ENCODE measurements at regions not wholly inside any gene's neighbourhood (a gene's known extent, or its start where the extent isn't known, plus 50 kb on each side); places are given as distances from the start of the nearest gene placed in this dataset.
"Not testable (repeated sequence)": the region's sequence is repeated elsewhere in the genome, so short reads cannot be mapped to it uniquely, and the experiment has no call there.

DNA sequence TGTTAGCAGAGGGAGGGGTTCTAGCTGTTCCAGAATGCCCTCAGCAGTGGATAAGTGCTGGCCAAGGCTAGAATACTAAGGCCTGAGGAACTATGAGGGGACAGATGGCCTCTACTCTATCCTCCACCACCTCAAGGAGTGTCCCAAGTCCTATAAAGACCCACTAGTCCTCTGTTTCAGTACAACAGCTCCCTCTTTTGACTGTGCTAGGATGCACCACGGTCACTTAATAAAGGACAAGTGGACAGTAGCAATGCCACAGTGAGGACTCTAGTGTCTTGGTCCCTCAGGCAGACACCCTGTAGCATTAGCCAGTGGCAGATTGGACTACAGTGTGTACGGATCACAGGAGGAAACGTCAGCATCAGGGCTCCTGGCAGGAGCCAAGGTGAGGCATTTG lies 171.8 kb upstream of the PROK2 start:
- DNase-seq (ENCODE audit: low read depth), result no peak

GRCh38 chr3:71956069-71956340 lies 171.1 kb upstream of the PROK2 start:
- DNase-seq (ENCODE audit: low read depth), result no peak

- DNase-seq (ENCODE audit: low read depth), result no peak
Measured at GRCh38 chr3:71955240-71956068, 170.5 kb upstream of the PROK2 start.

- no peak for DNase-seq (ENCODE audit: low read depth)
Measured at GRCh38 chr3:71951842-71952241, 166.9 kb upstream of the PROK2 start.

- no peak for DNase-seq (ENCODE audit: low read depth)
Measured at GRCh38 chr3:71951361-71951760, 166.4 kb upstream of the PROK2 start.

DNA sequence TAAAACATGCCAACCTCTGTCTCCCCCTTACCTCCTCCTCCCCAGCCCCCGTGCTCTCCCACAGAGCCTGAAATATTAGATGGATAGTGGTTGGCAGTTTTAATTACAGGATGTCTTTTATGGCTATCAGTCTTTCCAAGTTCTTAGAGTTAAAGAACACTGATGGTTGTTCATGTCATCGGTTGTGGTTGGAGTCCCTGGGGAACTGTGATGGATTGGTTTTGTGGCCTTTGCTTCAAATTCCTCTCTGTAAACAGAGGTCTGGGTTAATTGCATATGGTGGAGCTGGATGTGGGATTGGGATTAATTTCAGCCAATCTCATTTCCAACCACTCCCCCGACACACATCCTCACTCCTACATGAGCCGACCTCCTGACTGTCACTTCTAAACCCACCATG lies 164.5 kb upstream of the PROK2 start:
- DNase-seq (ENCODE audit: low read depth), result no peak

DNA sequence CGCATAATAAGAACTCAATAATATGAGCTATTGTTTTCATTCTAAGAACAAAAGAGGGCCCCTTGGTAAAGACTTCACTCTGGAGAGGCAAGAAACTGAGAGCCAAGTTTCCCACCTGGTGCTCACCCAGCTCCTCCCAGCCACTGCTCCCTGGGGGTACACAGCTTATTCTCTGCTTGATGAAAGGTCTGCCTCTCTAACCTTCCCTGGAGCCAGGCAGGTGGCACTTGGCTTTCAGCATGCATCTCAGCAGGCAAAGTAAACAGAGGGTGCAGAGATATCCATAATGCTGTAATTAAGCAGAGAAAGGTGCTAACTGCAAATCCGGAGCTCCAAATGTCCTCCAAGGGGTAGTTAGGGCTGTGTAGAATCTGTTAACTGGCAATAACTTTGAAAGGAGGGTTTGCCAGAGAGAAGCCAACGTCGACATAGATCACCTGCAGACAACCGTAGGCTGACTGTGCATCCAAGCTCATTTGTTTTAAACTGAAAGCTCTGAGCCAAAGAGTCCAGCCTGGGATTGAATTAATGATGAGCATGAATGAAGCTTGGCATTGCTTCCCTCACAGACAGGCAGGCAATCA lies 159.6 kb upstream of the PROK2 start:
- no peak for DNase-seq (ENCODE audit: low read depth)

- no peak for DNase-seq (ENCODE audit: low read depth)
Measured at GRCh38 chr3:71942432-71943187, 157.7 kb upstream of the PROK2 start.

DNA sequence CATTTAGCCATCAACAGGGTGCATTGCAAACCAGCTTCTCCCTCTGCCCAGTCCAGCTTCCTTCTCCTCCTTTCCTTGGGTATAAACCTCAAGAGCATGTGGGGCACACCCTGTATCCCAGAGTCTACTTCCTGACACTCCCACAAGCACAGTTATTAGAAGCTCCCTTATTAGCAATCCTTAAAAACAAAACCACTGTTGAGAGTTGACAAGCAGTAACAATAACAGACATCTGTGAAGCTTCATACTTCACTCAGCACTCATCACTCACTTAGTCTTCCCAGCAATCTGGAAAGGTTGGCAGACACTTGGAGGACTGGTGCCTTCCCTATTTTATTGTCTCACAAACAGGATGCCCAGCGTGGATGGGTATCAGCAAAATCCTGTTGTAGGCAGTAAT lies 155.5 kb upstream of the PROK2 start:
- DNase-seq (ENCODE audit: low read depth), result no peak

- not testable (repeated sequence) for DNase-seq (ENCODE audit: low read depth)
Measured at GRCh38 chr3:71938081-71938480, 153.1 kb upstream of the PROK2 start.

DNA sequence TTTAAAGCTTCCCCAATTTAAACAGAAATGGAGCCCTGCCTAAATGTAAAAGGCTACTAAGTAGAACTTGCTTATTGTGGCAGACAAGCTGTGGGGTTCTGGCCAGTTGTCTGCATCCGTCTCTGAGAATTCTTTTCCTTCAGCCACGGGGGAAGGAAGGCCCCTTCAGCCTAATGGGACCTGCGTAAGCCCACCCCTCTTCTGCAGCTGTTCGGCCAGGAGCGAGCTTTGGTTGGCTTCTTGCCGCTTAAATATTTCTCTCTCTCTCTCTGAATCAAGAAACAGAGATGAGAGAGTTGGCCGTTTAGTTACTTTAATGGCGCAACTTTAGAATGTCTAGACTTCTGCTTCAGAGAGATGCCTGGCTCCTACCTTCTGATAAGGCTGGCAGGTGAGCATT lies 151.7 kb upstream of the PROK2 start:
- no peak for DNase-seq (ENCODE audit: low read depth)

DNA sequence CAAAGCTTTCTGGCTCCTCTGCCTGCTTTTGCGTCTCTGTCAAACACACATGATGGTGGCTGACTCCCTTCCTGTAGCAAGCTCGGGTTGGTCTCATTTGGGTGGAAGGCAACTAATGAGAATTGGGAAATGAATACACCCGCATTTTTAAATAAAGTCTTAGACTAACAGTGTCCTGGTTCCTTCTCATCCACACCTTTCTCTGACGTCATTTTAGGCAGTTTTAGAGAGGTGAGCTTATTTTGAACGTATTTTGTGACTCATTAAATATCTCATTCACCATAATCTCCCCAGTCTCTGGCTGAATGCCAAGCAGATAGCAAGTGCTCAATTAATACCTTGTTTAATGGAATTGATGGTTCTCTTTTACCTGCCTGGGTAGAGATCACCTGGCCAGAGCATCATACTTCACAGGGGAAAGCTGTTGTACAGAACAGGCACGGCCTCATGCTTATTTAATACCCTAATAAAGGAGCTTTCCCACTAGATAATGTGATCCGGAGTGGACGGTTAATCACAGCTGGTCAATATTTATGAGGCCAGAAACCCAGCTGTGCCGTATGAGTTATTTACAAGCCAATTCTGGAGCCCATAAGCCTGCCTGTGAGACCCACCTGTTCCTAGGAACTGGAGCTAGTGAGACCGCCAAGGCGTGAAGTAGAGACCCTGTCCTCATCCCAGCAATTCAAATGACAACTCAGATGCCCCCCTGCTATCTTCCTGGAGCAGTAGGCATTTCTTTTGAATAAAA lies 149.7 kb upstream of the PROK2 start:
- no peak for DNase-seq (ENCODE audit: low read depth)

DNA sequence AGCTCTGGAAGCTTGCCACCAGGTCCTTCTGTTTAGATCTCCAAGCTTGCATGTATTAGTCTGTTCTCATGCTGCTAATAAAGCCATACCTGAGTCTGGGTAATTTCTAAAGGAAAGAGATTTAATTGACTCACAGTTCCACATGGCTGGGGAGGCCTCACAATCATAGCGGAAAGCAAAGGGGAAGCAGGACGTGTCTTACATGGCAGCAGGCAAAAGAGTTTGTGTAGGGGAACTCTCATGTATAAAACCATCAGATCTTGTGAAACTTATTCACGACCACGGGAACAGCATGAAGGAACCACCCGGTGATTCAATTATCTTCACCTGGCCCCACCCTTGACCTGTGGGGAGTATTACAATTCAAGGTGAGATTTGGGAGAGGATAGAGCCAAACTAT lies 147.0 kb upstream of the PROK2 start:
- DNase-seq (ENCODE audit: low read depth), result no peak

DNA sequence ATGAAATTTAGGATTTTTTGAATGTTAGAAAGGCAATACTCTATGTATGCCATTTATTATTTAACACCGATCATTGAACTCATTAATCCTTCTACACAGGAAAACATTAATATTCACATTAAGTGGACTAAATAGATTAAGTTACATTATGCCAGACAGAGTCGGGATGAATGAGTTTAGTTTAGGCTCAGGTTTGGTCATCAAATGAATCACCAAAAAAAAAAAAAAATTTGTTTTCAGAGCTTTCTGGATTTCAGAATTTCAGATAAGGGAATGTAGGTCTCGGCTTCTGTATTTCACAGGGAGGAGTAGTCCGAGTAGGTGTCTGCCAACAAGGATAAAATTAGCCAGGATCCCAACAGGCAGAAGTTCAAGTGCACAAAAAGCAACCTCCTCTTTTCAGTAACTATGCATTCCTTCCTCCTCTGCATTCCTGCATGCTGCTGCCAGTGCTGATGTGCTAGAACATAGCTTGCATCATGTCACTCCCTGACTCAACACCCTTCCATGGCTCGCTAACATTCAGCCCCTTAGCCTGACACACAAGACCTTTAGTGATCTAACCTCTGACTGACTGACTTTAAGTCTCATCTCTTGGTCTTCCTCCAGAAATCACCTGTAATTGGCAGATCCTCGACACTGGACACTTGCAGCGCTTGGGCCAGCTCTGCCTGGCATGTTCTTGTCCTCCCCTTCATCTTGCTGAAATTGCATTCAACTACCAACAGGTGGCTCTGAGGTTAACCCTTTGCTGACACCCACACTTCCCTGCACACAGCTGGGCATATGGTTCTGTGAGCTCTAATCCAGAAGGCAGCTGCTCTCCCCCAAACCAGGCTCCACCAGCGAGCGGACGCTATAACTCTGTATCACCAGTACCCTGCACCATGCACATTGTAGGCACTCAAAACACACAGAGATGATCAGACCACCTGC lies 145.4 kb upstream of the PROK2 start:
- no peak for DNase-seq (ENCODE audit: low read depth)

GRCh38 chr3:71928212-71928611 lies 143.3 kb upstream of the PROK2 start:
- no peak for DNase-seq (ENCODE audit: low read depth)

- DNase-seq (ENCODE audit: low read depth), result no peak
Measured at GRCh38 chr3:71927505-71928066, 142.6 kb upstream of the PROK2 start.

DNA sequence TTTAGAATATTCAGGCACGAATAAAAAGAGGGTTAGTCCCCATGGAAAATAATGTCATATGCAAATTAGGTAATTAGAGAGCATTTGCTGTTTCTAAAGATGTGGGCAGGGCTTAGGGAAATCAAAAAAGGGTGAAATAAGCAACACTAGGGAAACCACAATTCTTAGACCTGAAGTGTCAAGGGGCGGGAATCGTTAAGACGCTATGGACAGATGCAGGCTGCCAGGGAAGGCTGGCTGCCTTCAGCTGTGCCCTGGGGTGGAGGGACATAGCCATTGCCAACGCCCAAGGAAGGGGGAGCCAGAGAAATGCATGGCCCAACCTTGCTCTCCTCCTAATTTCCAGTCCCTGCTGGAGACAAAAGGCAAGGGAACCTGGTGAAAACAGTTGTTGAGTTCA lies 141.7 kb upstream of the PROK2 start:
- DNase-seq (ENCODE audit: low read depth), result no peak

DNA sequence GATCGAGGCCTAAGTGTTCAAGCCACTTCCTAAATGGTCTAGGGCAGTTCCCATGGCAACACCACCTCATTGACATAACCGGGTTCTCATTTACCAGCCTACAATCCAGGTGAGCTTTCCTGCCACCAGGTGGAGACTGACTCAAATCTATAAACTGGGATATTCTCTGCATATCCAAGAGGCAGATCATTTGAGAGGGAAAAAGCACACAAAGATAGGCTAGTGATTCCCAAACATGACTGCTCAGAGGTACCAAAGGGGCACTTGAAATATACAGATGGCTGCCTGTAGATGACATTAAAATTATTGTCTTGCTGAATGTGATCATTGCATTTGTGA lies 141.3 kb upstream of the PROK2 start:
- DNase-seq (ENCODE audit: low read depth), result no peak

- DNase-seq (ENCODE audit: low read depth), result not testable (repeated sequence)
Measured at GRCh38 chr3:71925511-71926261, 140.7 kb upstream of the PROK2 start.

- DNase-seq (ENCODE audit: low read depth), result no peak
Measured at GRCh38 chr3:71924721-71925120, 139.8 kb upstream of the PROK2 start.

- no peak for DNase-seq (ENCODE audit: low read depth)
Measured at GRCh38 chr3:71921036-71921435, 136.1 kb upstream of the PROK2 start.

Measured in stimulated activated CD8-positive, alpha-beta memory T cell treated with anti-CD3 and anti-CD28 coated beads, Interleukin-15, amount 100 ng/mL, for 24 hours (primary cell).